HCT116 (cell line): ENCODE measurements at regions not wholly inside any gene's neighbourhood (a gene's known extent, or its start where the extent isn't known, plus 50 kb on each side); places are given as distances from the start of the nearest gene placed in this dataset.

Experiments
- ATAC-seq: fragments of 200-7000 bp; cut with Tn5 transposase; 2 replicates; pipeline ENCODE4 v1.9.1; 2020; ENCODE audit warnings: mild to moderate bottlenecking, moderate library complexity
- BruUV-seq: library from RNA; stranded (reverse); fragments of 400-500 nt; replicated peaks from 2 replicates; lab custom pipeline; 2021; lab: Mats Ljungman, UMichigan
- CTCF ChIA-PET: fragments of 300-600 bp; sonication (Branson Sonifier 250); formaldehyde crosslinking; loops from one replicate; lab custom pipeline; 2021; ENCODE audit warnings: antibody characterized with exemption; lab: Charles Lee
- POLR2A ChIA-PET: fragments of 300-600, 350-600 bp; sonication (Branson Sonifier 250); formaldehyde crosslinking; loops from one replicate; lab custom pipeline; 2021; ENCODE audit warnings: antibody characterized with exemption; lab: Charles Lee
- RAD21 ChIA-PET, 2 experiments: fragments of 300-600 bp; sonication (Branson Sonifier 250); formaldehyde crosslinking; loops; one replicate each; lab custom pipeline; 2023; ENCODE audit warnings: low total read pairs in 2 of 2; ENCODE audit not compliant: uncharacterized antibody in 2 of 2, unreplicated experiment in 2 of 2, low non-redundant PET in 1 of 2; lab: Charles Lee
- DNase-seq: peaks from one replicate; pipeline ENCODE4 v3.0.0-alpha.2; 2010; ENCODE audit warnings: low read depth, low spot score
- H2AFZ ChIP-seq: fragments of 200-600 bp; shearing (Covaris generic), sonication (generic); 2 replicates; pipeline ENCODE4 v1.6.1; 2017; ENCODE audit warnings: low read depth, mixed run types, mixed read lengths, antibody characterized with exemption, low read length; ENCODE audit not compliant: poor library complexity, severe bottlenecking
- H3K27ac ChIP-seq: 2 replicates; pipeline ENCODE4 v1.5.1; 2012; ENCODE audit warnings: low read depth, low read length
- H3K27me3 ChIP-seq: fragments of 200-600 bp; sonication (generic); 2 replicates; pipeline ENCODE4 v1.6.1; 2016; ENCODE audit warnings: mixed run types, low read length, mixed read lengths; ENCODE audit not compliant: insufficient read depth
- H3K36me3 ChIP-seq, 2 experiments: fragments of 200-500 bp in 1 of 2; fragments of 200-600 bp in 1 of 2; sonication (Bioruptor generic) in 1 of 2; sonication (generic) in 1 of 2; 2 replicates each; pipeline versions ENCODE4 v1.5.1 to v1.6.1; 2014 to 2016; ENCODE audit warnings: low read length in 2 of 2, inconsistent platforms in 1 of 2, mixed read lengths in 1 of 2, mixed run types in 1 of 2; ENCODE audit not compliant: insufficient read depth in 2 of 2, control insufficient read depth in 1 of 2
- H3K4me1 ChIP-seq, 2 experiments: fragments of 200-600 bp in 1 of 2; sonication (generic) in 1 of 2; 2 replicates each; pipeline versions ENCODE4 v1.5.1 to v1.6.1; 2012 to 2017; ENCODE audit warnings: low read length in 2 of 2, inconsistent platforms in 1 of 2, mild to moderate bottlenecking in 1 of 2, mixed read lengths in 1 of 2, mixed run types in 1 of 2, moderate library complexity in 1 of 2; ENCODE audit not compliant: insufficient read depth in 2 of 2, control insufficient read depth in 1 of 2
- H3K4me2 ChIP-seq: fragments of 200-600 bp; sonication (generic); 2 replicates; pipeline ENCODE4 v1.6.1; 2017; ENCODE audit warnings: mixed run types, low read length, mixed read lengths
- H3K4me3 ChIP-seq, 2 experiments: fragments of 200-600 bp in 1 of 2; sonication (generic) in 1 of 2; replicated peaks in 1 of 2; 2 replicates each; pipeline ENCODE4 v1.5.1; 2011 to 2016; ENCODE audit warnings: low read length in 2 of 2, control low read depth in 1 of 2, low read depth in 1 of 2, mild to moderate bottlenecking in 1 of 2, mixed read lengths in 1 of 2, mixed run types in 1 of 2
- H3K79me2 ChIP-seq: fragments of 200-600 bp; sonication (generic); 2 replicates; pipeline ENCODE4 v1.6.1; 2017; ENCODE audit warnings: mild to moderate bottlenecking, mixed run types, low read length, moderate library complexity, mixed read lengths; ENCODE audit not compliant: insufficient read depth
- H3K9ac ChIP-seq: fragments of 200-600 bp; sonication (generic); 2 replicates; pipeline ENCODE4 v1.6.1; 2016; ENCODE audit warnings: low read length, mixed read lengths
- H3K9me2 ChIP-seq: fragments of 200-600 bp; sonication (generic), shearing (Covaris generic); 2 replicates; pipeline ENCODE4 v1.6.1; 2017; ENCODE audit warnings: mixed run types, mild to moderate bottlenecking, moderate library complexity; ENCODE audit not compliant: insufficient read depth
- H3K9me3 ChIP-seq, 2 experiments: fragments of 200-500 bp in 1 of 2; fragments of 200-600 bp in 1 of 2; sonication (Bioruptor generic) in 1 of 2; sonication (generic) in 1 of 2; 2 replicates each; pipeline ENCODE4 v1.6.1; 2014 to 2017; ENCODE audit warnings: low read length in 2 of 2, mixed read lengths in 2 of 2, inconsistent platforms in 1 of 2, low read depth in 1 of 2, mild to moderate bottlenecking in 1 of 2, mixed run types in 1 of 2, moderate library complexity in 1 of 2; ENCODE audit not compliant: control insufficient read depth in 1 of 2, insufficient read depth in 1 of 2
- H4K20me1 ChIP-seq: fragments of 200-600 bp; sonication (generic), shearing (Covaris generic); 2 replicates; pipeline ENCODE4 v1.6.1; 2017; ENCODE audit warnings: mixed run types, mild to moderate bottlenecking, moderate library complexity; ENCODE audit not compliant: insufficient read depth
- EZH2 ChIP-seq: fragments of 200-600 bp; sonication (generic); IDR thresholded peaks from 2 replicates; pipeline ENCODE4 v1.6.1; 2017; ENCODE audit warnings: antibody characterized with exemption, mixed run types
- EZH2phosphoT487 ChIP-seq: fragments of 200-600 bp; IDR thresholded peaks from 2 replicates; pipeline ENCODE4 v1.6.1; 2018; ENCODE audit warnings: antibody characterized with exemption, borderline replicate concordance
- POLR2A ChIP-seq: IDR thresholded peaks from 2 replicates; pipeline ENCODE4 v1.7.0; 2011; ENCODE audit warnings: borderline replicate concordance; ENCODE audit not compliant: insufficient read depth, insufficient read length; ENCODE audit errors: extremely low read depth
- intact Hi-C: fragments of 100-400 bp; cut with micrococcal nuclease; formaldehyde crosslinking; loops from 2 replicates; pipeline ENCODE4 v1.10.0; 2022
- TF ChIP-seq, protein P1 (sequence below): IDR thresholded peaks from 2 replicates; pipeline ENCODE4 v1.6.1; 2012; ENCODE audit warnings: low read depth
- TF ChIP-seq, protein P2 (sequence below): IDR thresholded peaks from 2 replicates; pipeline ENCODE4 v1.6.1; 2012

- no peaks in the 10 kb centered on the region for H3K79me2 ChIP-seq
- CTCF ChIA-PET, result no interaction called here
- RAD21 ChIA-PET, result no interaction called here
Measured at GRCh38 chr14:87257421-87257820, 735.6 kb downstream of the GALC start.

DNA sequence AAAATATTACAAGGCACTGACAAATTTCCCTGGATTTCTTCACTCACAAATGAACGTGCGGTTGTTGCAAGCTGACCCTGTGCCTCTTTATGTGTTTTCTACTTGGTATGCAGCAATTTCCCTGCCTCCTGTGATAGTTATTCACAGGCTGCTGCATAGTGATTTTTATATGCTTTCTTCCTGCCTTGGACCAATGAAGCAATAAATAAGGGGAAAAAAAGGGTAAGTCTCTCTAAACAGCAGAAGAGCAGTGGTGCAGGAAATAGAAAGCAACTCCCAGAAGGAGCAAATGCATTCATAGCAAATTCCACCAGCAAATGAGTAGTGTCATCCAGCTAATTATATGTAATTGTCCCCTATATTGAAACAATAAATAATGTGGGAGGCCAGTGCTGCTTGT is 737.9 kb downstream of the GALC start:
- intact Hi-C loops, result no loop called here
- H3K27me3 ChIP-seq, result no peaks in the 10 kb centered on the region
- no peak overlapping the region for H2AFZ ChIP-seq
- DNase-seq, result no peak
- no peaks in the 10 kb centered on the region for H4K20me1 ChIP-seq
- CTCF ChIA-PET, result no interaction called here
- H3K79me2 ChIP-seq, result no peaks in the 10 kb centered on the region
- POLR2A ChIA-PET, result no interaction called here
- H3K27ac ChIP-seq, result no peak overlapping the region
- no peaks in the 10 kb centered on the region for H3K9me2 ChIP-seq
- peaks cover 0 to 22% of the 10 kb centered on the region in 2 experiments; a peak in 2 of 4 replicates for H3K9me3 ChIP-seq
- no peaks in the 10 kb centered on the region for H3K36me3 ChIP-seq
- BruUV-seq, result no TSS peak
- no peak for ATAC-seq
- no peaks in the 10 kb centered on the region for H3K4me1 ChIP-seq
- H3K4me2 ChIP-seq, result no peak overlapping the region
- RAD21 ChIA-PET, result no interaction called here
- H3K9ac ChIP-seq, result no peak overlapping the region
- no peak overlapping the region for H3K4me3 ChIP-seq
- no peak for TF ChIP-seq EZH2phosphoT487
- TF ChIP-seq EZH2, result no peak
- no peak for TF ChIP-seq POLR2A
- TF ChIP-seq, protein P1, sequence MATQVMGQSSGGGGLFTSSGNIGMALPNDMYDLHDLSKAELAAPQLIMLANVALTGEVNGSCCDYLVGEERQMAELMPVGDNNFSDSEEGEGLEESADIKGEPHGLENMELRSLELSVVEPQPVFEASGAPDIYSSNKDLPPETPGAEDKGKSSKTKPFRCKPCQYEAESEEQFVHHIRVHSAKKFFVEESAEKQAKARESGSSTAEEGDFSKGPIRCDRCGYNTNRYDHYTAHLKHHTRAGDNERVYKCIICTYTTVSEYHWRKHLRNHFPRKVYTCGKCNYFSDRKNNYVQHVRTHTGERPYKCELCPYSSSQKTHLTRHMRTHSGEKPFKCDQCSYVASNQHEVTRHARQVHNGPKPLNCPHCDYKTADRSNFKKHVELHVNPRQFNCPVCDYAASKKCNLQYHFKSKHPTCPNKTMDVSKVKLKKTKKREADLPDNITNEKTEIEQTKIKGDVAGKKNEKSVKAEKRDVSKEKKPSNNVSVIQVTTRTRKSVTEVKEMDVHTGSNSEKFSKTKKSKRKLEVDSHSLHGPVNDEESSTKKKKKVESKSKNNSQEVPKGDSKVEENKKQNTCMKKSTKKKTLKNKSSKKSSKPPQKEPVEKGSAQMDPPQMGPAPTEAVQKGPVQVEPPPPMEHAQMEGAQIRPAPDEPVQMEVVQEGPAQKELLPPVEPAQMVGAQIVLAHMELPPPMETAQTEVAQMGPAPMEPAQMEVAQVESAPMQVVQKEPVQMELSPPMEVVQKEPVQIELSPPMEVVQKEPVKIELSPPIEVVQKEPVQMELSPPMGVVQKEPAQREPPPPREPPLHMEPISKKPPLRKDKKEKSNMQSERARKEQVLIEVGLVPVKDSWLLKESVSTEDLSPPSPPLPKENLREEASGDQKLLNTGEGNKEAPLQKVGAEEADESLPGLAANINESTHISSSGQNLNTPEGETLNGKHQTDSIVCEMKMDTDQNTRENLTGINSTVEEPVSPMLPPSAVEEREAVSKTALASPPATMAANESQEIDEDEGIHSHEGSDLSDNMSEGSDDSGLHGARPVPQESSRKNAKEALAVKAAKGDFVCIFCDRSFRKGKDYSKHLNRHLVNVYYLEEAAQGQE, result no peak

More at GRCh38 chr14:87257421-87257820, 735.6 kb downstream of the GALC start:
- Histone ChIP-seq H3K27me3 (no peaks in the 10 kb centered on the region), H3K36me3 (no peaks in the 10 kb centered on the region), H4K20me1 (no peaks in the 10 kb centered on the region), H3K9ac (no peak overlapping the region), H3K4me2 (no peak overlapping the region), H3K9me3 (peaks cover 0 to 28% of the 10 kb centered on the region in 2 experiments; a peak in 2 of 4 replicates), H2AFZ (no peak overlapping the region), H3K9me2 (no peaks in the 10 kb centered on the region), H3K4me3 (no peak overlapping the region), H3K27ac (no peak overlapping the region), H3K4me1 (no peaks in the 10 kb centered on the region)
- ATAC-seq (no peak), DNase-seq (no peak)
- no TSS peak for BruUV-seq
- TF ChIP-seq, protein P2, sequence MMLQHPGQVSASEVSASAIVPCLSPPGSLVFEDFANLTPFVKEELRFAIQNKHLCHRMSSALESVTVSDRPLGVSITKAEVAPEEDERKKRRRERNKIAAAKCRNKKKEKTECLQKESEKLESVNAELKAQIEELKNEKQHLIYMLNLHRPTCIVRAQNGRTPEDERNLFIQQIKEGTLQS, result no peak
- POLR2A ChIA-PET, result no interaction called here
- intact Hi-C loops, result no loop called here
